ENCODE measurements at regions not wholly inside any gene's neighbourhood (a gene's known extent, or its start where the extent isn't known, plus 50 kb on each side); places are given as distances from the start of the nearest gene placed in this dataset.
A peak's percentile ranks its signal among the peaks of the same experiment; 100 is the strongest.
"Not testable (repeated sequence)": the region's sequence is repeated elsewhere in the genome, so short reads cannot be mapped to it uniquely, and the experiment has no call there.

- no peak for DNase-seq
These were observed 156.0 kb upstream of the JUN start for GRCh38 chr1:58939666-58940370.

- peak; percentile 66 for DNase-seq
These were observed 157.8 kb upstream of the JUN start for GRCh38 chr1:58941471-58942289.

GRCh38 chr1:58942759-58943191 is 158.9 kb upstream of the JUN start:
- DNase-seq = no peak

- no peak for DNase-seq
These were observed 159.9 kb upstream of the JUN start for GRCh38 chr1:58943776-58944175.

GRCh38 chr1:58944439-58944838 is 160.6 kb upstream of the JUN start:
- DNase-seq = no peak

GRCh38 chr1:58946390-58946789 is 162.5 kb upstream of the JUN start:
- DNase-seq = no peak

GRCh38 chr1:58948671-58949070 is 164.8 kb upstream of the JUN start:
- no peak for DNase-seq

- no peak for DNase-seq
These were observed 165.8 kb upstream of the JUN start for GRCh38 chr1:58949551-58950220.

GRCh38 chr1:58950897-58951296 is 167.1 kb upstream of the JUN start:
- DNase-seq = no peak

GRCh38 chr1:58953951-58954350 is 170.1 kb upstream of the JUN start:
- DNase-seq = not testable (repeated sequence)

GRCh38 chr1:58963287-58963686 is 179.4 kb upstream of the JUN start:
- not testable (repeated sequence) for DNase-seq

GRCh38 chr1:58964428-58964827 is 180.6 kb upstream of the JUN start:
- DNase-seq = no peak

- no peak for DNase-seq
These were observed 181.0 kb upstream of the JUN start for GRCh38 chr1:58964880-58965279.

GRCh38 chr1:58966103-58966916 is 182.5 kb upstream of the JUN start:
- no peak for DNase-seq

- DNase-seq = no peak
These were observed 183.3 kb upstream of the JUN start for GRCh38 chr1:58966917-58967740.

GRCh38 chr1:58968360-58968952 is 184.6 kb upstream of the JUN start:
- DNase-seq = no peak

- not testable (repeated sequence) for DNase-seq
These were observed 185.3 kb upstream of the JUN start for GRCh38 chr1:58969176-58969575.

- DNase-seq = no peak
These were observed 187.8 kb upstream of the JUN start for GRCh38 chr1:58971629-58972140.

GRCh38 chr1:58975888-58976287 is 192.0 kb upstream of the JUN start:
- DNase-seq = no peak

- no peak for DNase-seq
These were observed 192.4 kb upstream of the JUN start for GRCh38 chr1:58976294-58976693.

GRCh38 chr1:58977598-58977997 is 193.8 kb upstream of the JUN start:
- no peak for DNase-seq
